ENCODE measurements at regions not wholly inside any gene's neighbourhood (a gene's known extent, or its start where the extent isn't known, plus 50 kb on each side); places are given as distances from the start of the nearest gene placed in this dataset.

- TF ChIP-seq POLR2AphosphoS5 (IDR thresholded peaks at IDR 0.05; ENCODE audit: low read depth, low read length): no peak
- TF ChIP-seq, protein P1, sequence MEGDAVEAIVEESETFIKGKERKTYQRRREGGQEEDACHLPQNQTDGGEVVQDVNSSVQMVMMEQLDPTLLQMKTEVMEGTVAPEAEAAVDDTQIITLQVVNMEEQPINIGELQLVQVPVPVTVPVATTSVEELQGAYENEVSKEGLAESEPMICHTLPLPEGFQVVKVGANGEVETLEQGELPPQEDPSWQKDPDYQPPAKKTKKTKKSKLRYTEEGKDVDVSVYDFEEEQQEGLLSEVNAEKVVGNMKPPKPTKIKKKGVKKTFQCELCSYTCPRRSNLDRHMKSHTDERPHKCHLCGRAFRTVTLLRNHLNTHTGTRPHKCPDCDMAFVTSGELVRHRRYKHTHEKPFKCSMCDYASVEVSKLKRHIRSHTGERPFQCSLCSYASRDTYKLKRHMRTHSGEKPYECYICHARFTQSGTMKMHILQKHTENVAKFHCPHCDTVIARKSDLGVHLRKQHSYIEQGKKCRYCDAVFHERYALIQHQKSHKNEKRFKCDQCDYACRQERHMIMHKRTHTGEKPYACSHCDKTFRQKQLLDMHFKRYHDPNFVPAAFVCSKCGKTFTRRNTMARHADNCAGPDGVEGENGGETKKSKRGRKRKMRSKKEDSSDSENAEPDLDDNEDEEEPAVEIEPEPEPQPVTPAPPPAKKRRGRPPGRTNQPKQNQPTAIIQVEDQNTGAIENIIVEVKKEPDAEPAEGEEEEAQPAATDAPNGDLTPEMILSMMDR (IDR thresholded peaks at IDR 0.05): peak; percentile 69
- no peak for TF ChIP-seq GABPA (IDR thresholded peaks at IDR 0.05; ENCODE audit: low read depth)
- TF ChIP-seq RFX5 (IDR thresholded peaks at IDR 0.05; ENCODE audit: low read length): no peak
- no peak for TF ChIP-seq MEF2A (IDR thresholded peaks at IDR 0.05; ENCODE audit: borderline replicate concordance, low read depth)
- TF ChIP-seq, protein P2, sequence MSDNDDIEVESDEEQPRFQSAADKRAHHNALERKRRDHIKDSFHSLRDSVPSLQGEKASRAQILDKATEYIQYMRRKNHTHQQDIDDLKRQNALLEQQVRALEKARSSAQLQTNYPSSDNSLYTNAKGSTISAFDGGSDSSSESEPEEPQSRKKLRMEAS (IDR thresholded peaks at IDR 0.05; ENCODE audit: low read depth): no peak
- TF ChIP-seq FOXJ3 (CRISPR knock-in tag; IDR thresholded peaks at IDR 0.05): no peak
- TF ChIP-seq USF1 (IDR thresholded peaks at IDR 0.05; ENCODE audit: borderline replicate concordance, low read depth): no peak
- TF ChIP-seq EP300 (IDR thresholded peaks at IDR 0.05; ENCODE audit: borderline replicate concordance in 1 of 2, low read depth in 1 of 2, low read length in 1 of 2): no peak
- peak; percentile 48 for TF ChIP-seq SMC3 (IDR thresholded peaks at IDR 0.05; ENCODE audit: low read depth, low read length)
- no peak for TF ChIP-seq NFIC (IDR thresholded peaks at IDR 0.05; ENCODE audit: borderline replicate concordance)
- no peak for TF ChIP-seq JUND (IDR thresholded peaks at IDR 0.05)
- TF ChIP-seq RXRA (IDR thresholded peaks at IDR 0.05; ENCODE audit: borderline replicate concordance, low read depth): no peak
- TF ChIP-seq EZH2phosphoT487 (IDR thresholded peaks at IDR 0.05; ENCODE audit: borderline replicate concordance, low read depth): no peak
These were observed 51.9 kb upstream of the USP47 start for GRCh38 chr11:11789735-11790369.

Data from SK-N-SH (cell line).